Limb (tissue), 2 donors: ENCODE measurements at regions not wholly inside any gene's neighbourhood (a gene's known extent, or its start where the extent isn't known, plus 50 kb on each side); places are given as distances from the start of the nearest gene placed in this dataset.
A peak's percentile ranks its signal among the peaks of the same experiment; 100 is the strongest.
"Not testable (repeated sequence)": the region's sequence is repeated elsewhere in the genome, so short reads cannot be mapped to it uniquely, and the experiment has no call there.

Experiments used
- DNase-seq, 2 donors: peaks; one replicate each; pipeline ENCODE4 v3.0.0-alpha.2; 2016; ENCODE audit errors: extremely low spot score in 2 of 2

- DNase-seq = no peak
These were observed 579.3 kb upstream of the RGMB start for GRCh38 chr5:98193921-98194760.

- DNase-seq = no peak
These were observed 572.5 kb upstream of the RGMB start for GRCh38 chr5:98200726-98201541.

- no peak for DNase-seq
These were observed 568.7 kb upstream of the RGMB start for GRCh38 chr5:98204798-98205197.

GRCh38 chr5:98205691-98206461 lies 567.6 kb upstream of the RGMB start:
- DNase-seq = no peak

GRCh38 chr5:98206566-98206965 lies 566.9 kb upstream of the RGMB start:
- DNase-seq = no peak

- no peak for DNase-seq
These were observed 564.0 kb upstream of the RGMB start for GRCh38 chr5:98209418-98209817.

- DNase-seq = peak; percentile 65 to 77
These were observed 559.0 kb upstream of the RGMB start for GRCh38 chr5:98214240-98215051.

- DNase-seq = no peak
These were observed 556.3 kb upstream of the RGMB start for GRCh38 chr5:98217138-98217537.

GRCh38 chr5:98218838-98219237 lies 554.6 kb upstream of the RGMB start:
- DNase-seq = no peak

- no peak for DNase-seq
These were observed 546.0 kb upstream of the RGMB start for GRCh38 chr5:98227489-98227888.

- DNase-seq = no peak
These were observed 542.4 kb upstream of the RGMB start for GRCh38 chr5:98231089-98231488.

- DNase-seq = not testable (repeated sequence)
These were observed 535.7 kb upstream of the RGMB start for GRCh38 chr5:98237794-98238193.

- DNase-seq = no peak
These were observed 529.5 kb upstream of the RGMB start for GRCh38 chr5:98243972-98244371.

GRCh38 chr5:98248949-98249348 lies 524.5 kb upstream of the RGMB start:
- DNase-seq = no peak

GRCh38 chr5:98258939-98259338 lies 514.5 kb upstream of the RGMB start:
- no peak for DNase-seq

GRCh38 chr5:98259595-98259994 lies 513.9 kb upstream of the RGMB start:
- no peak for DNase-seq

- DNase-seq = no peak
These were observed 510.4 kb upstream of the RGMB start for GRCh38 chr5:98263084-98263483.

- no peak for DNase-seq
These were observed 505.2 kb upstream of the RGMB start for GRCh38 chr5:98268162-98268860.

- DNase-seq = no peak
These were observed 497.5 kb upstream of the RGMB start for GRCh38 chr5:98275980-98276379.

- DNase-seq = no peak
These were observed 490.9 kb upstream of the RGMB start for GRCh38 chr5:98282521-98282920.
